ACHN (cell line): ENCODE measurements at regions not wholly inside any gene's neighbourhood (a gene's known extent, or its start where the extent isn't known, plus 50 kb on each side); places are given as distances from the start of the nearest gene placed in this dataset.

Experiments used
- DNase-seq: peaks from one replicate; pipeline ENCODE4 v3.0.0-alpha.2; 2015
- in situ Hi-C: cut with HindIII; loops from 2 replicates; pipeline ENCODE4 v1.10.0; 2017; ENCODE audit warnings: low sequenced_read_pairs, low pct_ligation_motif_present, low pct_unique_long_range_greater_than_20kb

DNA sequence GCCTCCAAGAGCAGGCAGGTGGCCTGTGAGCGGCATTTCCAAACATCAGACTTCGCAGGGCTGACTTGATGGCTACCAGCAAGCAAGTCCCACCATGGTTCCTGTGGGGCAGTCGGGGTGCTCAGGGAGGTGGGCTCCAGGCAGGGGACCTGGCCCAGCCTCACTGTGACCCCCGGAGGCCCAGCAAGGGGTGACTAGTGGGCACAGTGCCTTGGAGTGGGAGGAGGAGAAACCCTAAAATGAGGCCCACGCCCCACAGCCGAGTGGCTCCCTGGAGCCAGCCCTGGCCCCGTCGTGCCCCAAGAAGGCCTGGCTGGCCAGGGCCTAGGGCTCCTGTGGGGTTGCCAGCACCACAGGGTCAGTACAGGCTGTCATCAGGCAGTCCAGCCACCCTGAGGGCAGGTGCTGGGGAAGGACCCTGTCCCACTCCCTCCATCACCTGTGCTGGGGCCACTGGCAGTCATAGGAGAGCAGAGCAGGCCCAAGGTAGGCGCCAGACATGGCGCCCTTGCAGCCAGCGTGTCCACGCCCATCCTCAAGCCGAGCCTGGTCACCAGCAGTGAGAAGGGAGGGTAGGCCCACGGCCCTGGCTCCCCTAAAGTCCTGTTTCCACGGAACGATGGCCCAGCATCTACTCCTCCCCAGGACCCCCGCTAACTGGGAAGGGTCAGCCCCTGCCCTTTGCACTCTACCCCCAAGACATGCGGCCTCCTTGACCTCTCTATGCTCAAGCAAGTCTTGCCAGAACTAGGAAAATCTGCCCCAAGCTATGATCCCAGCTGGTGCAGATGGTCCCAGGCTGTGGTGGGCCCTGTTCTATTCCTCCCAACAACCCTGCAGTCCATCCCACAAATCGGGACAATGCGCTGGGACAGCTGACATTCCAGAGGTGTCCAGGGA, 144.2 kb upstream of the C14orf180 start:
- in situ Hi-C loops = no loop called here
- no peak for DNase-seq

DNA sequence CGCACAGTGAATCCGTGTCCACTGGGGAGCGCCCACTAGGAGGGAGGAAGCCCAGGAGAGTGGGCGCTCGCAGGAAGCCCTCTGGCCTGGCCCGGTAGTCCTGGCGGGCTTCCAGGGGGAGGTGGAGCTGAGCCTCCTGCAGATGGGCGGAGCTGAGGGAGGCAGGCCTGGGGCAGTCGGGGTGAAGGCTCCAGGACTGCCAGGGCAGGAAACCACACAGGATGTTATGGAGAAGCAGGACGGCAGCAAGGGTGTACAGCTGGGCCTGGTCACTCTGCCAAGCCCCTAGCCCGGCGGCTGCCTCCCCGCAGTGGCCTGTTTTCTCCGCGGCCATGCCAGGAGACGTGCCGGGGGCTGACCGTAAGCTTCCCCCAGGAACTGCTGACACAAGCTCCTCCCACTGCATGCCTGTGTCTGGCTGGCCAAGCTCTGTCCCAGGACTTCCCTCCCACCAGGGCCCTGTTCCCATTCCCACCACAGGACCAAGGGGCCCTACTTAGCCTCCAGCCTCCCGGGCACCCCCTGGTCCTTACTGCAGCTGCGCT, 143.4 kb upstream of the C14orf180 start:
- in situ Hi-C loops = no loop called here
- DNase-seq = no peak

DNA sequence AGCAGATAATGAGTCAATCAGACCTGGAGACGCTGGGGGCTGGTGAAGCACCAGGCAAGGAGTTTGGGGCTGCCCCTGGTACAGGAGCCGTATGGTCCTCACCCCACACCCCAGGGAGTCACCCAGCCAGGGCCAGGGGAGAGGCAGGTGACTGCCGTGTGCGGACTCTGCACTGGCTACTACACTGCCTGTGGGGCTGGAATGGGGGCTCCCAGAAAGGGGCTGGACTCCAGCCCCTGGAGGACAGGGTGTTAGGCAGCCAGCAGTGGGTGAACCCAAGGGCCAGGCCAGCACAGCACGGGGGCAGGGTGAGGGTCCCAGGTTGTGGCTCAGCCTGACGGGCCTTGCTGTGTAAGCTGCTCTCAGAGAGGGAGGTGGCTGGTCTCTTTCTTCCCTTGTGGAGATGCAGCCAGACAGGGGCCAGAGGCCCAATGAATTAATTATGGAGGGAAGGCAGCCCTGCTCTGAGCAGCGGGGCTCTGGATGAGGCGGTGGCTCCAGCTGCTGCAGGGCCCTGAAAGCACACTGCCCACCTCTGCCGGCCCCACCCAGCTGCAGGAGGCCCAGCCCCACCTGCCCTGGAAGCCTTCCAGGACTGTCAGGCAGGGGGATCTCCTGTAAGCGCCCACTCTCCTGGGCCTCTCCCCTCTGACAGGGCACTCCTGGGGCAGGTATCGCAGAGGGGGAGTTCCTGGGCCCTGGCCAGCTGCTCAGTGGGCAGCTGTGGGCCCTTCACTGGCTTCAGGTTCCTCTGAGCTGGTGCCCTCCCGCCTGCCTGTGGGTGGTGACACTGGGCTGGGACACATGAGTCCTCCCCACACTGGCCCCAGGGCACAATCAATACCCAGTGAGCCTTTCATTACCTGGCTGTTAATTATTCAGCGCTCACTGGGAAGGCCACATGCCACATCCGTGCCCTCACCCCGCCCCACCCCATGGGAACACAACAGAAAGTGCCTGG, 142.5 kb upstream of the C14orf180 start:
- in situ Hi-C loops = no loop called here
- no peak for DNase-seq

DNA sequence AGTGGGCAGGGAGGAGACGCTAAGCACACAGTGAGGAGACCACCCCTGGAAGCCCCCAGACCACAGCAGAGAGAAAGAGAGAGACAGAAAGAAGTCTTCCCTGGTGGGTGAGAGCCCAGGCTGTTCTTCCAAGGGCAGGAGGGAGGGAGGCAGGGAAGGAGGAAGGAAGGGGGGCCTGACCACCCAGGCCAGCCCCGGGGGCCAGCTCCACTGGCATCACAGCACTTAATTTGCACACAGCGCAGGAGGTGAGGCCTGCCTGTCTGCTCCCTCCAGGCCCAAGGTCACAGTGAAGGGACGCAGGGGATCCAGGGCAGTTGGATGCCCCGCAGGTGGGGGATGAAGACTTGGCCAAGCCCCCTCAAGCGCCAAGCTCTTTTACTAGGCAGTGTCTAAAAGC, 141.9 kb upstream of the C14orf180 start:
- in situ Hi-C loops = no loop called here
- DNase-seq = no peak

DNA sequence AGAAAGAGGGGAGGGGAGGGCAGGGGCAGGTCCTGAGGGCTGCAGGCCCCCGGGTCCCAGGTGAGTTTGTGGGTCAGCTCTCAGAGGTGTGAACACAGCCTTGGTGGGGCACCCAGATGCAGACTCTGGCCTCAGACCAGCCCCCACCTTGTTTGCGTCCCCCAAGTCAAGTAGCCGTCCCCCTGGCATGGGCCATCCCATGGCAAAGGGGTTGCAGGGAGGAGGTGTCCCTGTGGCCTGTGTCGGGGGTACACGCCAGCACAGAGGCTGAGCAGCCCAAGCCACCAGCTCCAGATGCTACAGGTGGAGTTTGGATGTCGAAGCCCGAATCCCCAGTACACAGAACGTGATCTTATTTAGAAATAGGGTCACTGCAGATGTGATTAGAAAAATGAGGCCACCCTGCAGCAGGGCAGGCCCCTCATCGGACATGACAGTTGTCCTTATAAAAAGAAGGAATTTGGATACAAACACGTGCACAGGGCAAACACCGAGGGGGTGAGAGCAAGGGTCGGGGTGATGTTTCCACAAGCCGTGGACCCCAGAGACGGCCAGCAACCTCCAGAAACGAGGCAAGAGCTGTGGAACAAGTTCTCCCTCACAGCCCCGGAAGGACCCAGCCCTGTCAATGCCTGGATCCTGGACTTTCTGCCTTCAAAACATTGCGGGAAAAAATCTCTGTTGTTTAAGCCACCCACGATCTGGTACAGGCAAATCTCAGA, 141.2 kb upstream of the C14orf180 start:
- in situ Hi-C loops = no loop called here
- no peak for DNase-seq

DNA sequence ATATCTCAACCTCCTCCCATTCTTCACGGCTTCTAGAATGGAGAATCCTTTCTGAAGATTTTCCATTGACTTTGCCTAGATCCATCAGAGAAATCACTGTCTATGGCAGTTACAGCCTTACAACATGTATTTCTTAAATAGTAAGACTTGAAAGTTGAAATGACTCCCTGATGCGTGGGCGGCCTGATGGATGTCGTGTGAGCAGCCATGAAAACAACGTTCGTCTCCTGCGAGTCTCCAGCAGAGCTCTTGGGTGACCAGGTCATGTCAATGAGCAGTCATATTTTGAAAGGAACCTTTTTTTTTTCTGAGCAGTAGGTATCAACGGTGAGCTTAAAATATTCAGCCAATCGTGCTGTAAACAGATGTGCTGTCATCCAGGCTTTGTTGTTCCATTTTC, 139.9 kb upstream of the C14orf180 start:
- DNase-seq = no peak
- in situ Hi-C loops = no loop called here

DNA sequence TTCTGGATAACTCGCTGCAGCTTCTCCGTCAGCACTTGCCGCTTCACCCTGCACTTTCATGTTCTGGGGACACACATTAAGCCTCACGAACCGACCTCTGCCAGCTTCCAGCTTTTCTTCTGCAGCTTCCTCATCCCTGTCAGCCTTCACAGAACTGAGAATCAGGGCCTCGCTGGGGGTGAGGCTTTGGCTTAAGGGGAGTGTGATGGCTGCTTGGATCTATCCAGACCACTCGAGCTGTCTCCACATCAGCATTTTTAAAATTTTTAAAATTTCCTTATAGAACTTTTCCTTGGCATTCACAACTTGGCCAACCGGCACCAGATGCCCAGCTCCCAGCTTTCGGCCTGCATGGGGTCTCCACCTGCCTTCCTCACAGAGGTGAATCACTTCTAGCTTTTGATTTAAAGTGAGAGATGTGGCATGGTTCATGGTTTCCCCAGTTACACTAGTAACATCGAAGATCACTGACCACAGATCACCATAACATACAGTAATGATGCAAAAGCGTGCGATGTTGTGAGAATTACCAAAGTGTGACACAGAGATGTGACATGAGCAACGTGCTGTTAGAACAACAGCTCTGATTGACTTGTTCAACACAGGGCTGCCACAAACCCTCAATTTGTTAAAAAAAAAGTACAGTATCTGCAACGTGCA, 139.1 kb upstream of the C14orf180 start:
- no peak for DNase-seq
- in situ Hi-C loops = no loop called here

DNA sequence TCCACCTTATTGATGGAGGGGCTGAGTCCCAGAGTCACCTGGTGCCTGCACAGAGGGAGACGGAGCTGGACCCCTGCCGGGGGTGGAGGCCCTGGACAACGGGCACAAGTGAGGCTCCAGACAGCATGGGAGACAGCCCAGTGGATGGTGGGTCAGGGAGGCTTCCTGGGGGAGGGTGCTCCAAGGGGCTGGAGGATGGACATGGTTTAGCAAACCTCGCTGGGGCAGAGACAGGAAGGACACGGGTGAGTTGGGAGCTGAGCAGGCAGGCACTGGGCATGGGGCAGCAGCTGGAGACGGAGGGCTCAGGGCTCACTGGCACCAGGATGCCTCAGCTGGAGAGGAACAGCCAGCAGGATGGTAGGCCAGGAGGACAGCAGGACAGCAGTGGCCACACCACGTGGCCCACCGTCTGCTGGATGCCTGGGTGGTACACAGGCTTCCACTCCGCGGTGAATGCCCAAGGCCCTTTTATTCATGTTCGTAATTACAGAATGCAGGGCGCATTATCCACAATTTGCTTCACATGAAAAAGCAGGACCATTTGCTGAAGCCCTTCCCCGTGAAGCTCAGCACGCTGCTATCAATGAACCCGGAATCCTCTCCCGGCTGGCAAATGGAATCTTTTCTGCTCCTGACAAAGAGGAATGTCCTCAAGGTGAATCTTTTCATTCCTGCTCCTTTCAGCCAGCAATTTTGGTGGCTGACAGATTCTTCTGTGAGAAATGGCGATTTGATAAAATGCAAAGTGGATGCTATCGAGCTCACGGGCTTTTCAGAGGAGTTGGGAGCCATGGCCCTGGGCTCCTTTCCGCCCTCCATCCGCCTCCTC, 138.1 kb upstream of the C14orf180 start:
- in situ Hi-C loops = no loop called here
- no peak for DNase-seq

DNA sequence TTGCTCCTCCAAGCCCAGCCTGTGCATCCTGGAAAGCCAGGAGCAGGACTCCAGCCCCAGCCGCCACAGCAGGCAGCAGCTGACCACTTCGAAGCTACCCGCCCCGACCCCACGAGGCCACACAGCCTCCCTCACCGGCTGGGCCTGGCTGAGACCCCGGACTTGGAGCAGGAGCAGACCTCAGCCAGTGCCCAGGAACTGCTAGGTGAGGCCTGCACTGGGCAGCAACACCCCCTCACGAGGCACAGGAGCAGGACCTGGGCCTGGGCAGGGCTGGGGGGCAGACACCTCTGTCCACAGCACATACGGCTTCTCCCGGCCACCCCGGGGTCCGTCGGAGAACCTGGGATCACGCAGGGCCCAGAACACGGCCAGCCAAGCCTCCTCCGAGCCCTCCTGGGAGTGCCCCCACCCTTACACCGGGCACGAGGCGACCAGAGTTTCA, 137.4 kb upstream of the C14orf180 start:
- DNase-seq = no peak
- in situ Hi-C loops = no loop called here

DNA sequence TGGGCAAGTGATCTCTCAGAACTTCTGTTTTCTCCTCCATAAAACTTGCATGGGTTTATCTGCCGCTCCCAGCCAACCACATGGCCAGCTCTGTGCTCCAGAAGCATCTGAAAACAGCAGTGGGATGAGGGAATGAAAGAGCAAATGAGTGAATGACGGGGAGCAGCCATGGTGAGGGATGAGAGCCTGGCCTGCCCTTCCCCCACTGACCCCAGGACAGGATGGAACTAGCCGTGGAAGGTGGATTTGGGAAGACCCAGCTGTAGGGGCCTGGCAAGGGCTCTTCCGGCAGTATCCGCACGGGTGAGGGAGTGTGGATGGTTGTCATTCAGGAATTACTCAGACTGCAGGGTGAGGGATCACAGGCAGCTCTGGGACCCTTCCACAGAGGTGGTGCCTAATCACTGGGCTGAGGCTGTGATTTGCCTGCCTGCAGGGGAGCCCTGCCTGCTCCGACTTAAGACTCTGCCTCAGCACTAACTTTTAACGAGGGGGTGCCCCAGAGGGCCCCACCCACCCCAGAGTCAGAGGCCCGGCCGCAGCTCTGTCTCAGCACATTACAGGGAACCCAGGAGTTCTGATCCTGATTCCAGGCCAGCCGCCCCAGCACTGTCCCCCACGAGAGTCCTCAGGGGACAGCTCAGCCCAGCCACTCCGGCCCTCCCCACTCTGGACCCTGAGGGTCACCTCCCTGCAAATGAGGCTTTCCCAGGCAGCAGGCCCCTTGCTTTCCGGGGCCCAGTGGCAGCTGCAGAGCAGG, 136.8 kb upstream of the C14orf180 start:
- DNase-seq = no peak
- in situ Hi-C loops = no loop called here

DNA sequence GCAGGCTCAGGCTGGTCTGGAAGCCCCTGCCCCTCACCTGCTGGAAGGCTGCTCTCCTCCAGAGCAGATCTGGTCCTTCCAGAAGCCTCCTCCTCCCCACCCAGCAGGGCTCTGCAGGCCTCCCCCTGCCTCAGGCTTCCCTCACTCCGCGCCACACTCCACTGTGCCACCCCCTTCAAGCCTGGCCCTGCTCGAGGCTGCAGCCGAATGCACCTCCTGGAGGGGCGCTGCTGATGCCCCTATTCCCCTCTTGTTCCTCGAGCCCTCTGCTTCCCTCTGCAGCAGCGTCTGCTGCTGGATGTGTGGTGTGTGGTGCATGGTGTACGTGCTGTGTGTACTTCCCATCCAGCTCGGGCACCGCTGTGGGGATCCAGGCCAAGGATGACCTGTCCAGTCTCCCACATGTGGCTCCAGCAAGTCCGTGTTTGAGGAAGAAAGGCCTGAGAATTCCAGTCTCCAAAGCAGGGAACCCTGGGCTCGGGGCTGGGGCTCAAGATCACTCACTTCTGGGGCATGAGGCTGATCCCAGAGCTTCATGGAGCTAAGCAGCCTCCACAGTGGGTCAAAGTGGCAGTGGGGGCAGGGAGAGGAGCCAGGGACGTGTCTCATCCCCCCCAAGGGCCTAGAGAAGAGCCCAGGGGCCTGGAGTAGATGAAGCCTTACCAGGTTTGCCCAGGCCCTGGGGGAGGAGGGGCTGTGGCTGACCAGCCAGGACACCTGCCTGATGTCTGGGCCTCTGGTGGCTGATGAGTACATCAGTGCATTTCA, 136.0 kb upstream of the C14orf180 start:
- DNase-seq = no peak
- in situ Hi-C loops = no loop called here

DNA sequence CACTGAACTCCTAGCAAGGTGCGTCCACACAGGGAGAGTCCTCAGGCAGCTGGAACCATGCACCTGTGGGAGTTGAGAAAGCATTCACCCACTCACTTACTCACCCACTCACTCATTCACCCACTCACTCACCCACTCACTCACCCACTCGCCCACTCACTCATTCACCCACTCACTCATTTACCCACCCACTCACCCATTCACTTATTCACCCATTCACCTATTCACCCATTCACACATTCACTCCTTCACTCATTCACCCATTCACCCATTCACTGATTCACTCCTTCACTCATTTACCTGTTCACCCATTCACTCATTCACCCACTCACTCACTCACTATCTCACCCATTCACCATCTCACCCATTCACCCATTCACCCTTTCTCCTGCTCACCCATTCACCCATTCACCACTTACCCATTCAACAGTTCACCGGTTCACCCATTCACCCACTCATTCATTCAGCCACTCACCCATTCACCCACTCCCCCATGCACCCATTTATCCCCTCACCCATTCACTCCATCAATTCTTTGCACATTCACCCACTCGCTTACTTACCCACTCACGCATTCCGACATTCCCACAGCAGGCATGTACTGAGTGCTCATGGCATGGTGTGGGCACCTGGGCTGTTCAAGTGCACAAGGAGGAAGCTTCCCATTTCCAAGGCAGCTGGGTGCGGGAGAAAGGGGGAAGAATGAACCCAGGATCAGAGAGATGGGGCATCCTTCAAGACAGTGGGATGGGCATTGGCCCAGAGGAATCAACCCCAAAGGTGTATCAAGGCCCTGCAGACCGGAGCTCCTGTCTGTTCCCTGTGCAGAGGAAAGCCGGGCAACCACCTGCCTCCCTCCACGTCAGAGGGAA, 135.2 kb upstream of the C14orf180 start:
- no peak for DNase-seq
- in situ Hi-C loops = no loop called here

DNA sequence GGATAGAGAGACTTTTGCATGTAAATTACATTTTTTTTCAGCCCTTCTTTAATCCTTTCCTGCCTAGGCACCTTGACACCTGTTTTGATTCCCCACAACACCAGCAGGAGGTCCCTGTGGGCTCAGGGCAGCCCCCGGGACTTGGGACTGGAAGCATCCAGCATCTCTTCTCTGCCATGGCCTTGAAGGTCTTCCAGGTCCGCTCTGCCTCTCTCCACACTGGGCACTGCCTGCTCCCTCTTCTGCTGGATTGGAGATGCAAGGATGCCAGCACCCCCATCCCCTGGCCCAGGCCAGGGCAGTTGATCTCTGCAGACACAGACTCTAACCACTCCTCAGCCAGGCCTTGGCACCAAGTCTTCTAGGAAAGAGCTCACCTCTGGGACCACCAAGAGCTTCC, 134.5 kb upstream of the C14orf180 start:
- no peak for DNase-seq
- in situ Hi-C loops = no loop called here

DNA sequence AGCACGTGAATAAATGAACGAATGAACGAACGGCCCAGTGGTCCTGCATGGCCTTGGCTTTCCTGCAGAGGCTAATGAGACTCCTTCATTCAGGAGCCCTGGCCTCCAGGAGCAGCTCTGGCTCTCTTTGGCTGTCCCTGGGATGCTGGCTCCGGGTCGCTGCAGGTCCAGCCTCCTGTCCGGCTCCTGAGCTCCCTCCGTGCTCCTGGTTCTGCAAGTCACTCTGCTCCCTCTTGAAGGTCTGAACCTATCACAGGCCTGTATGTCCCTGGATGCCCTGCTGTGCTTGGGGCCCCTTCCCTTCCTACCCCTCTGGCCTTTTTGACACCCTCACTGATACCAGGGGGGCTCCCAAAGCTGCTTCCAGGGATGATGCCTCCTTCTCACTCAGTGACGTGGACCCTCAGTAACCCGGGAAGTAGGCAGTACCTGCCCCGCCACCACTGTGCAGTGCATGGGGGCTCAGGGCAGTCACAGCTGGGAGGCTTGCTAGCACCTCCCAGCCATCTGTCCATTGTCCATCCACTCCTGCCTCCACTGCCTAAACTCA, 133.7 kb upstream of the C14orf180 start:
- no peak for DNase-seq
- in situ Hi-C loops = no loop called here

DNA sequence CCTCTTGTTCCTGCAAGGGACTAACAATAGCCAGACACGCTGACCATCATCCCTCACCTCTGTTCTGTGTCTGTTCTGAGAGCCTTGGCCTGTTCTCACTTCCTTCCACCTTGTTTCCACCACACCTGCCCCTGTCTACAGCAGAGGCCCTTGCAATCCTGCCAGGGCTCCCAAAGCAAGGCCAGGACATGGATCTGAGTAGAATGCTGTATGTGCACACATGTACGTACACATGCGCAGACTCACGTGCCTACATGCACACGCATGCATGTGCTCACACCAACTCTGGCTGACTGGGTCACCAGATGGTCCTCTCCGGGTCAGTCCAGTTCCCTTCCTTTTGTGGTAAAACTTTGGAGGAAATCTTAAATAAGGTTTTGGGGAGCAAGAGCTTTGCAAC, 133.0 kb upstream of the C14orf180 start:
- in situ Hi-C loops = no loop called here
- DNase-seq = no peak
